ENCODE measurements at regions not wholly inside any gene's neighbourhood (a gene's known extent, or its start where the extent isn't known, plus 50 kb on each side); places are given as distances from the start of the nearest gene placed in this dataset.
"Not testable (repeated sequence)": the region's sequence is repeated elsewhere in the genome, so short reads cannot be mapped to it uniquely, and the experiment has no call there.

- DNase-seq (ENCODE audit: low read depth, low spot score) = no peak
These were observed 297.8 kb downstream of the SATB1 start for GRCh38 chr3:18127174-18127858.

GRCh38 chr3:18126772-18127171 lies 298.4 kb downstream of the SATB1 start:
- no peak for DNase-seq (ENCODE audit: low read depth, low spot score)

DNA sequence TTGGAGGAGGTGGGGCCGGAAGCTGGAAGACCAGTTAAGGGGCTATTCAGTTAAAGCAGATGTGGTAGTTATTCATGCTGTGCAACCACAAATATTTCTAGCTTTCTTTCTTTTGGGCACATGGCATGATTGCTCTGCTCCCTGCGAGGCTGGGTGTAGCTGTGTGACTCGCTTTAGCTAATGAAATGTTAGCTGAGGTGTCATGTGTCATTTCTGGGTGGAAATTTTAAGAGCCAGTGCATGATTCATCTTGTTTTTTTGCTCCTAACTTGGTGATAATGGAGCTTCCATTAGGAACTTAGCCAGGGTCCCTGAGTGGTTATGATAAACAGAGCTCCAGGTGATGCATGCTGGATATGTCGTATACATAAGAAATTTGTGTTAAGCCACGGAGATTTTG lies 300.6 kb downstream of the SATB1 start:
- DNase-seq (ENCODE audit: low read depth, low spot score) = no peak

- DNase-seq (ENCODE audit: low read depth, low spot score) = no peak
These were observed 302.9 kb downstream of the SATB1 start for GRCh38 chr3:18122264-18122663.

GRCh38 chr3:18121020-18121419 lies 304.1 kb downstream of the SATB1 start:
- no peak for DNase-seq (ENCODE audit: low read depth, low spot score)

GRCh38 chr3:18119866-18120265 lies 305.3 kb downstream of the SATB1 start:
- DNase-seq (ENCODE audit: low read depth, low spot score) = no peak

- DNase-seq (ENCODE audit: low read depth, low spot score) = no peak
These were observed 310.2 kb downstream of the SATB1 start for GRCh38 chr3:18114894-18115293.

DNA sequence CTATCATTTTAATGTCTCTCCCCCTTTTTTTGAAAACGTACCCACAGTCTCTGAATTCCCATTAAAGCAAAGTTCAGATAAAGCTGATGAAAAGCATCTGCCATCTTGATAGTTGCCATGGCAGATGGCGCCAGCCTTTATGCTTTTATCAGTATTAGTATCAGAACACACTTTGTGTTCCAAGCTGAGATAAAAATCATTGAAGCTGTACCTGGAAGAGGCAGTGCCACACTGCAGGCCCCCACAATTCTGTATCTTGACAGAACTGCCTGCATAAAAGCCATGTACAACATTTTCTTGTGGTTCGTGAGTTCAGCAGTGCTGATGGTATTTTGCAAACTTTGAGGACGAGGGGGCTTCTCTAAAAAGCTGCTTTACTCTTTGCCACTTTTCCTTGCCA lies 311.7 kb downstream of the SATB1 start:
- no peak for DNase-seq (ENCODE audit: low read depth, low spot score)

GRCh38 chr3:18112674-18113375 lies 312.3 kb downstream of the SATB1 start:
- DNase-seq (ENCODE audit: low read depth, low spot score) = no peak

- DNase-seq (ENCODE audit: low read depth, low spot score) = no peak
These were observed 313.3 kb downstream of the SATB1 start for GRCh38 chr3:18111796-18112232.

- DNase-seq (ENCODE audit: low read depth, low spot score) = no peak
These were observed 321.5 kb downstream of the SATB1 start for GRCh38 chr3:18103591-18103990.

DNA sequence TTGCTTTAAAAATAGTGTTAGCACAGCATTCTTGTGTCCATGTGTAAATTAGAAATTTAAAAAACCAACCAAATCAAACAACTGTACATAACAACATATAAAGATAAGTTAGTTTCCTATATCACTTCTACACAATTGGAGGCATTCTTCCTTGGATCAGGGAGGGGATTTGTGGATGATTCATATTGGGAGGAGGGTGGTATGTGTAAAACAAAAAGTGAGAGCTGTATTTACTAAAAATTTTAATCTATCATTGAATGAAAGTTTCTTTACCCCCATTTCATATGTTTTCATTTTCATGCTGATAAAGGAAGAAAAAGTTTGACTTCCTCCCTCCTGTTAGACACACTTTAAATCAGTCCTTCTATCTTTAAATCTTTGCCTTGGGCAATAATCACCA lies 325.0 kb downstream of the SATB1 start:
- no peak for DNase-seq (ENCODE audit: low read depth, low spot score)

DNA sequence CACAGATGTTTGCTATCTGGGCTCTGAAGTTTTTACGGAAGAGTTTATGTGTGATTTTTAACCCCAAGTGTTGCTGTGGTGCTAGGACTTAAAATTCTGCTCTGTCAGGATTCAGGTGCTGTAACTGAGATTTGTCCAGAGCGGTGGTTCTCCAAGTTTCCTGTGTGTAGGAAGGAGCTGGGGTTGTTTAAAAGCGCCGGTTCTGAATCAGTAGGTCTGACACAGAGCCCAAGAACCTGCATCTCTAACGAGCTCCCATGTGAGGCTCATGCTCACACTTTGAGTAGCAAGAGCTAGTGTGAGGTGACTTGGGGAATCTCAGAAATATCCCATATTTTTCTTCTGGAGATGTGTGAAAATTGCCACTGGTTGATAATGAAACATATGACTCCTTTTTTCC lies 325.5 kb downstream of the SATB1 start:
- no peak for DNase-seq (ENCODE audit: low read depth, low spot score)

DNA sequence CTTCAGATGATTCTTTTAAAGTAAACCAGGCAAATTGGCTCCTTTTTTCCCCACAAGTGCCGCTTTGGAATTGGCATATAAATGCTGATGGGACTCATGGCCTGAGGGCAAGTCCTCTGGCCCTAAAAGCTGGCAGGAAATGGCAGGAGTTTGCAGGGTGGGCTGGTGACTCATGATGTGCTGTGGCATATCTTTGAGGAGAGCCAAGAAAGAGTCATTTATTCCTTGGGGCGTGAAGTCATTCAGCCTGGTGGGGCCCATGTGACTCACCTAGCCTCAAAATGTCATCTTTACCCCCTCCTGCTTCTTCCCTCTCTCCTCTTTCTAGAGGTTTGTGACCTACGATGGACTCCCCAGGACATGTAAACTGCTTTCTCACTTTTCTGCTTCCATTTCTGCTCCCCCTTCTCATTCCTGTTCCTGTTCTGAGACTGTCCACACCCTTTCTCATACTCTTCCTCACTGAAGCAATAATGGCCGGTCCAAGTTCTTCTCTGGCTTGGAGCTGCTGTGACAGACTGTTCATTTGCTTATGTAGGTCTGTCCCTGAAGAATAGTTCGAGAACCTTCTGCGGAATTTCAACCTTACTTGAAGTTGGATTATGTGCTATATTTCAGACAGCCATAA lies 326.1 kb downstream of the SATB1 start:
- DNase-seq (ENCODE audit: low read depth, low spot score) = no peak

DNA sequence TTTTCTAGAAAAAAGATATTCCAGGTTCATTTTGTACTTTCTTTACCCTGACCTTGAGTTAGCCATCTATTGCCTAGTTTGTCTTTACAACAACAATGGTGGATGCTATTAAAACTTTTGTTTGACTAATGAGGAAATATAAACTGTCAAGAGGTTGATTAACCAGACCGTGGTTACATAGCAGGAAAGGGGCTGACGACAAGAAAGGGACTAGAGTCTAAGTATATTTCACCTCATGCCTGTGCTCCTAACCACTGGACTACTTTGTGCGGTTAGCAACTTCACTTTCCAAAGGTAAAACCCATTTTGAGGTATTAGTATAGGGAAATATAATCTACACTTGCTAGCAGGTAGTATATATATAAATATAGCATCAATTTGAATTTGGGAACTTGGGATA lies 327.1 kb downstream of the SATB1 start:
- DNase-seq (ENCODE audit: low read depth, low spot score) = no peak

GRCh38 chr3:18097473-18097872 lies 327.7 kb downstream of the SATB1 start:
- DNase-seq (ENCODE audit: low read depth, low spot score) = no peak

GRCh38 chr3:18092726-18093125 lies 332.4 kb downstream of the SATB1 start:
- no peak for DNase-seq (ENCODE audit: low read depth, low spot score)

- DNase-seq (ENCODE audit: low read depth, low spot score) = no peak
These were observed 334.8 kb downstream of the SATB1 start for GRCh38 chr3:18090377-18090776.

- no peak for DNase-seq (ENCODE audit: low read depth, low spot score)
These were observed 337.2 kb downstream of the SATB1 start for GRCh38 chr3:18087988-18088387.

- DNase-seq (ENCODE audit: low read depth, low spot score) = no peak
These were observed 338.4 kb downstream of the SATB1 start for GRCh38 chr3:18086760-18087159.

- DNase-seq (ENCODE audit: low read depth, low spot score) = no peak
These were observed 339.1 kb downstream of the SATB1 start for GRCh38 chr3:18086078-18086477.

DNA sequence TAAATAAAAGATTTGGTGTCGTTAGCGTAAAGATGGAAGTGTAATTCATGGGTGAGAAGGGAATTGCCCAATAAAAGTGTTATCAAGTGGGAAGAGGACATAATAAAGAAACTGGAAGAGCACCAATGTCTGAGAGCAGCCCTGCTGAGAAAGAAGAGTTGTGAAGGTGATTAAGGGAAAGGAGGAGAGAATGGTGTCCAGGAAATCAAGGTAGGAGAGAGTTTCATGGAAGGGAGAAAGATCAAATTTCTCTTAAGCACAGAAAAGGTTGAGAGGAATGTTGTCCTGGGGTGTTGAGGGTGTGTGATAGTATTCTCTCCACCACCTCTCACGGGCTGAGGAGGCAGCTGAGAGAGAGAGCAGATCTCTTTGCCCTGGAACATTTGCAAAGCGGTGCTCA lies 339.7 kb downstream of the SATB1 start:
- DNase-seq (ENCODE audit: low read depth, low spot score) = no peak

GRCh38 chr3:18083273-18083590 lies 340.8 kb upstream of the TBC1D5 start:
- DNase-seq (ENCODE audit: low read depth, low spot score) = not testable (repeated sequence)
